Left ventricle myocardium inferior (tissue), 1 donor: ENCODE measurements at regions not wholly inside any gene's neighbourhood (a gene's known extent, or its start where the extent isn't known, plus 50 kb on each side); places are given as distances from the start of the nearest gene placed in this dataset.
A peak's percentile ranks its signal among the peaks of the same experiment; 100 is the strongest.

ENCODE experiments used
- DNase-seq: peaks from one replicate; pipeline ENCODE4 v3.0.0-alpha.2; 2020
- H3K27ac ChIP-seq: fragments of 200-600 bp; replicated peaks from 2 replicates; pipeline ENCODE4 v1.8.0; 2021
- H3K27me3 ChIP-seq: fragments of 200-600 bp; 2 replicates; pipeline ENCODE4 v1.8.0; 2021; ENCODE audit warnings: low read depth
- H3K36me3 ChIP-seq: fragments of 200-600 bp; 2 replicates; pipeline ENCODE4 v1.8.0; 2021
- H3K4me1 ChIP-seq: fragments of 200-600 bp; 2 replicates; pipeline ENCODE4 v1.8.0; 2021
- H3K4me3 ChIP-seq: fragments of 200-600 bp; 2 replicates; pipeline ENCODE4 v1.8.0; 2021; ENCODE audit warnings: mild to moderate bottlenecking, moderate library complexity
- H3K9me3 ChIP-seq: fragments of 200-600 bp; replicated peaks from 2 replicates; pipeline ENCODE4 v1.8.0; 2021
- intact Hi-C: fragments of 100-400 bp; cut with micrococcal nuclease; formaldehyde crosslinking; loops from one replicate; pipeline ENCODE4 v1.11.0; 2022
- TF ChIP-seq, protein P1 (sequence below): fragments of 200-600 bp; IDR thresholded peaks from 2 replicates; pipeline ENCODE4 v1.8.0; 2021; ENCODE audit warnings: antibody characterized with exemption, mild to moderate bottlenecking, borderline replicate concordance
- donor health status: DM: no; HTN: yes; CAD: no; lungs with severe emphysema.

- no peak for DNase-seq
- Histone ChIP-seq H3K27ac (no peak overlapping the region), H3K4me3 (no peak overlapping the region), H3K9me3 (no peaks in the 10 kb centered on the region), H3K27me3 (peaks cover 11% of the 10 kb centered on the region), H3K4me1 (no peaks in the 10 kb centered on the region), H3K36me3 (no peaks in the 10 kb centered on the region)
- intact Hi-C loops: no loop called here
- TF ChIP-seq, protein P1, sequence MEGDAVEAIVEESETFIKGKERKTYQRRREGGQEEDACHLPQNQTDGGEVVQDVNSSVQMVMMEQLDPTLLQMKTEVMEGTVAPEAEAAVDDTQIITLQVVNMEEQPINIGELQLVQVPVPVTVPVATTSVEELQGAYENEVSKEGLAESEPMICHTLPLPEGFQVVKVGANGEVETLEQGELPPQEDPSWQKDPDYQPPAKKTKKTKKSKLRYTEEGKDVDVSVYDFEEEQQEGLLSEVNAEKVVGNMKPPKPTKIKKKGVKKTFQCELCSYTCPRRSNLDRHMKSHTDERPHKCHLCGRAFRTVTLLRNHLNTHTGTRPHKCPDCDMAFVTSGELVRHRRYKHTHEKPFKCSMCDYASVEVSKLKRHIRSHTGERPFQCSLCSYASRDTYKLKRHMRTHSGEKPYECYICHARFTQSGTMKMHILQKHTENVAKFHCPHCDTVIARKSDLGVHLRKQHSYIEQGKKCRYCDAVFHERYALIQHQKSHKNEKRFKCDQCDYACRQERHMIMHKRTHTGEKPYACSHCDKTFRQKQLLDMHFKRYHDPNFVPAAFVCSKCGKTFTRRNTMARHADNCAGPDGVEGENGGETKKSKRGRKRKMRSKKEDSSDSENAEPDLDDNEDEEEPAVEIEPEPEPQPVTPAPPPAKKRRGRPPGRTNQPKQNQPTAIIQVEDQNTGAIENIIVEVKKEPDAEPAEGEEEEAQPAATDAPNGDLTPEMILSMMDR: no peak
These were observed 440.3 kb downstream of the IRS2 start for GRCh38 chr13:109346060-109346459.

- intact Hi-C loops: no loop called here
- H3K27me3 ChIP-seq: peaks cover 11% of the 10 kb centered on the region
- H3K9me3 ChIP-seq: no peaks in the 10 kb centered on the region
- H3K27ac ChIP-seq: no peak overlapping the region
- no peak for DNase-seq
- H3K36me3 ChIP-seq: no peaks in the 10 kb centered on the region
- H3K4me3 ChIP-seq: no peak overlapping the region
- no peaks in the 10 kb centered on the region for H3K4me1 ChIP-seq
- TF ChIP-seq, protein P1: no peak
These were observed 440.9 kb downstream of the IRS2 start for GRCh38 chr13:109345433-109345941.

DNA sequence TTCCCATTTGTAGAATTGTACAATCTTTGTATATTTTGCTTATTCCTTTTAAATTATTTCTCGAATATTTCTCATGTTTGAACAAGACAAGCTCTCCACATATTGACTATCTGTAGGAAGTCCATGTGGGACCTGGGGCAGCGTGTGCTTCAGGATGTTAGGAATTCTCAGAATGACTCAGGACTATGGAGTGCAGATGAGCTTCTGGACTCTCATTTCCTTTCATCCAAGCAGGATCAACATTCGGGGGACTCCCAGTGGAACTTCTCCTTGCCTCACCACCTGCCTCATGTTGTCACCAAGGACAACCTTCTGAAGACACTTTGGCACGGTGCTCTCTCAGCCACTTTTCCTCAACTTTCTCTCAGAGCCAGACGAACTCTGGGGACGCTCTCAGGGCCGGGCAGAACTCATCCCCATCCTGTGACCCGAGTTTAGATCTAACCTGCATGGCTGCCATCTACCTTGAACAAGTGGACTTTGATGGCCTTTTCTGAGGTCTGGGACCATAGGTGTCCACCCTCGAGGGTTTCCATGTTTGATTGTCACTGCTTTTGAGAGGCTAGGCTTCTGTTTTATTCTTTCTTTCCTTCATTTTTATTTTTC lies 441.7 kb downstream of the IRS2 start:
- H3K9me3 ChIP-seq: no peaks in the 10 kb centered on the region
- no peak overlapping the region for H3K27ac ChIP-seq
- intact Hi-C loops: no loop called here
- H3K4me1 ChIP-seq: no peaks in the 10 kb centered on the region
- no peaks in the 10 kb centered on the region for H3K36me3 ChIP-seq
- H3K4me3 ChIP-seq: no peak overlapping the region
- DNase-seq: no peak
- TF ChIP-seq, protein P1: no peak
- peaks cover 11% of the 10 kb centered on the region for H3K27me3 ChIP-seq

DNA sequence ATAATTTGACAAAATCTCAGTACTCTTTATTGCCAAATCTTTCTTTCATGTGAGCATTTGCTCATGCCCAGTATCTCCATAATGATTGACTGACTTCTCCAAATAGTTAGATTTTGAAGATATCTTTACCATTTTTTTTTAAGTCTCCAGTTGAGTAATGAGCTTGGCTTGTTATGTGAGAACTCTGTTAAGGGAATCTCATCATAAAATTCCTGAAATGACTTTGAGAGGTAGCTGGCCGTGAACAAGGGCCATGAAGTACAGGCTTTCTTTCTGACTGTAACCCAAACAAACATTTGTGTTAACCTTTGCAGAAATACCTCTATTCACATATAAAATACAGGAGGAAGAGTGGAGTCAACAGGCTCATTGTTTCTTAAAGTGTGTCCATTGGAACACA lies 449.7 kb downstream of the IRS2 start:
- Histone ChIP-seq H3K36me3 (no peaks in the 10 kb centered on the region), H3K4me1 (peaks cover 3% of the 10 kb centered on the region), H3K27ac (no peak overlapping the region), H3K9me3 (no peaks in the 10 kb centered on the region), H3K4me3 (no peak overlapping the region), H3K27me3 (no peaks in the 10 kb centered on the region)
- DNase-seq: no peak
- intact Hi-C loops: no loop called here
- TF ChIP-seq, protein P1: no peak

- Histone ChIP-seq H3K27me3 (no peaks in the 10 kb centered on the region), H3K4me3 (no peak overlapping the region), H3K4me1 (peaks cover 3% of the 10 kb centered on the region), H3K9me3 (no peaks in the 10 kb centered on the region), H3K27ac (no peak overlapping the region), H3K36me3 (no peaks in the 10 kb centered on the region)
- DNase-seq: no peak
- intact Hi-C loops: no loop called here
- TF ChIP-seq, protein P1: peak; percentile 47
These were observed 452.3 kb downstream of the IRS2 start for GRCh38 chr13:109333893-109334651.
